ENCODE measurements at regions not wholly inside any gene's neighbourhood (a gene's known extent, or its start where the extent isn't known, plus 50 kb on each side); places are given as distances from the start of the nearest gene placed in this dataset.

DNA sequence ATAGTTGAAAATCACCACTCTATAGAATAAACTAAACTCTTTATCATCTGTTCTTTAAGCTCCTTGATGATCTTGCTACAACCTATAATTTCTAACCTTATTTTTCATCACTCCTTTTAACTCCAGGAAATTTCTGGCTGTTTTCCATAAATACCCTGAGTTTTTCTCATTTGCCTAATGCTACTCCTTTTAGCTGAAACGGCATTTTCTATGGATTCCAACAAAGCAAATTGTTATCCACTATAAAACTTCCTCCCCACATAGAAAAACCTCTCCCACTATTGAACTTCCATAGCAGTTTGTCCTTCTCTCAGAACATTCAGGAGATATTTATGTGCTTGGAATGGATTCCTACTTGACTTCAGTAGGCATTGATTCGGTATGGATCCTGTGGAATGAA lies 122.8 kb downstream of the SLC41A2 start:
- TF ChIP-seq, protein P1, sequence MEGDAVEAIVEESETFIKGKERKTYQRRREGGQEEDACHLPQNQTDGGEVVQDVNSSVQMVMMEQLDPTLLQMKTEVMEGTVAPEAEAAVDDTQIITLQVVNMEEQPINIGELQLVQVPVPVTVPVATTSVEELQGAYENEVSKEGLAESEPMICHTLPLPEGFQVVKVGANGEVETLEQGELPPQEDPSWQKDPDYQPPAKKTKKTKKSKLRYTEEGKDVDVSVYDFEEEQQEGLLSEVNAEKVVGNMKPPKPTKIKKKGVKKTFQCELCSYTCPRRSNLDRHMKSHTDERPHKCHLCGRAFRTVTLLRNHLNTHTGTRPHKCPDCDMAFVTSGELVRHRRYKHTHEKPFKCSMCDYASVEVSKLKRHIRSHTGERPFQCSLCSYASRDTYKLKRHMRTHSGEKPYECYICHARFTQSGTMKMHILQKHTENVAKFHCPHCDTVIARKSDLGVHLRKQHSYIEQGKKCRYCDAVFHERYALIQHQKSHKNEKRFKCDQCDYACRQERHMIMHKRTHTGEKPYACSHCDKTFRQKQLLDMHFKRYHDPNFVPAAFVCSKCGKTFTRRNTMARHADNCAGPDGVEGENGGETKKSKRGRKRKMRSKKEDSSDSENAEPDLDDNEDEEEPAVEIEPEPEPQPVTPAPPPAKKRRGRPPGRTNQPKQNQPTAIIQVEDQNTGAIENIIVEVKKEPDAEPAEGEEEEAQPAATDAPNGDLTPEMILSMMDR (IDR thresholded peaks at IDR 0.05; ENCODE audit: low read depth, low read length): no peak
- no peaks in the 10 kb centered on the region for H3K27me3 ChIP-seq
- H3K36me3 ChIP-seq: no peaks in the 10 kb centered on the region
- H3K4me1 ChIP-seq: no peaks in the 10 kb centered on the region
- H3K9me3 ChIP-seq: no peaks in the 10 kb centered on the region
- no peak for DNase-seq
- H3K4me3 ChIP-seq (ENCODE audit: low read depth, low read length): no peak overlapping the region

DNA sequence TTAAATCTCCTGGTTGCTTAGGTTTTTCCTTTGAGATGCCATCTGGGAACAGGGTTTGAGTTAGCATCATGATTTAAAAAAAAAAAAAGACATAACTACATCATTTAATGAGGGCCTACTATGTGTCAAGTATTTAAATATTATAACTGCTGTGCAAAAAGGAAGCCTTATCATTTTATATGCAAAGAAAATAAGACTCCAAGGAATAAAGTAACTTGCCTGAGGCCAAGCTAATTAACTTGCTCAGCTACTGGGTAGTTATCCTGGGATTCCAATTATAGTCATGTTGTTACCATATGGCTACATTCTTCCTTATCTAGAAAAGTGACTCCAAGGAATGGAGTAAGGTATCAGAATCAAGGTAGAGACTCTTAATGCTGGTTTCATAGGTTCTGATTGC lies 123.5 kb downstream of the SLC41A2 start:
- DNase-seq: no peak
- TF ChIP-seq, protein P1 (IDR thresholded peaks at IDR 0.05; ENCODE audit: low read depth, low read length): no peak
- H3K9me3 ChIP-seq: no peaks in the 10 kb centered on the region
- H3K27me3 ChIP-seq: no peaks in the 10 kb centered on the region
- H3K4me3 ChIP-seq (ENCODE audit: low read depth, low read length): no peak overlapping the region
- H3K36me3 ChIP-seq: no peaks in the 10 kb centered on the region
- H3K4me1 ChIP-seq: no peaks in the 10 kb centered on the region

DNA sequence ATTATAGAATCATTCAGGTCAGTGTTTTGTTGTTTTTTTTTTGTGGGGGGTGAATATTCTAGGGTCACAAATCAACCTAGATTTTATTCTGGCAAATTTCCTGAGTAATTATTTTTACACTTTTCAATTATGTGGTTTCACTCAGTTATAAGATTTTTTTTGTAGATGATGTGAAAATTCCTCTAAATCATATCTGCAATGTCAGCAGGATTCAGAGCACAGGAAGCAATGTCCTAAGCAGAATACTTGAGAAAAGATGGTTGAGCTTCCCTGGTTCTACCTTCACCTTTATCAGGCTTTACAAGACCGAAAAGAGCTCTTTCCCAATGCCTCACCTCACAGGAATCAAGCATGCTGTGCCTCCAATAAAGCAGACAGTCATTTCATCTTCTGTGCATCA lies 124.3 kb downstream of the SLC41A2 start:
- no peak for DNase-seq
- H3K36me3 ChIP-seq: no peaks in the 10 kb centered on the region
- no peaks in the 10 kb centered on the region for H3K4me1 ChIP-seq
- TF ChIP-seq, protein P1 (IDR thresholded peaks at IDR 0.05; ENCODE audit: low read depth, low read length): no peak
- H3K27me3 ChIP-seq: no peaks in the 10 kb centered on the region
- no peaks in the 10 kb centered on the region for H3K9me3 ChIP-seq
- H3K4me3 ChIP-seq (ENCODE audit: low read depth, low read length): no peak overlapping the region

DNA sequence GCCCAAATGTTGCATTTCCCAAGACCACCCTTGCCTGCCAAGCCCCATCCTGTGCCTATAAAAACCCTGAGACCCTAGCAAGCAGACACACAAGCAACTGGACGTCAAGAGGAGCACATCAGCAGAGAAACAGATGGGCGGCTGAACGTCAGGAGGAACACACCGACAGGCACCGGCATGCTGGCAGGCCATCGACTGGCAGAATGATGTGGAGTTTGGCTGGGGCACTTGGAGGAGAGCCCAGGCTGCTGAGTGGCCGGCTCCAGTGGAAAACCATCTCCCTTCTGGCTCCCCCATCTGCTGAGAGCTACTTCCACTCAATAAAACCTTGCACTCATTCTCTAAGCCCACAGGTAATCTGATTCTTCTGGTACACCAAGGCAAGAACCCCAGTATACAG lies 130.1 kb downstream of the SLC41A2 start:
- H3K4me1 ChIP-seq: no peaks in the 10 kb centered on the region
- TF ChIP-seq, protein P1 (IDR thresholded peaks at IDR 0.05; ENCODE audit: low read depth, low read length): no peak
- DNase-seq: no peak
- no peaks in the 10 kb centered on the region for H3K27me3 ChIP-seq
- H3K9me3 ChIP-seq: no peaks in the 10 kb centered on the region; the same call in 1 of the 2 replicates
- H3K4me3 ChIP-seq (ENCODE audit: low read depth, low read length): no peak overlapping the region
- no peaks in the 10 kb centered on the region for H3K36me3 ChIP-seq

DNA sequence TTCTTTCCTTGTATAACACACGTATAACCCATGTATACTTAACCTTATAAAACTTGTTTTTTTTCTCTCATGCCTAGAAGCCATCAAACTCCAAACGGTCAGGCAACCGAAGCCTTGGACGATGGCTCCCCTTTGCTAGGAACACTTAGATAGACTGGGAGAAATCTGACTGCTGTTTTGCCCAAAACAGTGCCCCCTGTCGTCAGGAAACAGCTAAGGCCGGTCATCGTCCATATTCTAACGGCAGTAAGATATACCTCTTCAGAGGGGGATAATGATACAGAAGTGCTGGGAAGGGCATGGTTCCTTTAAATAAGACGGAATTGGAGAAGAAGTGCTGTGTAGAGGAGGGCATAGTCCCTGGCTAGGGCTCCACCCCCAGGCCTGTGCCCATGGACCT lies 130.5 kb downstream of the SLC41A2 start:
- Histone ChIP-seq H3K4me3 (ENCODE audit: low read depth, low read length) (no peak overlapping the region), H3K36me3 (no peaks in the 10 kb centered on the region), H3K9me3 (no peaks in the 10 kb centered on the region; the same call in 1 of the 2 replicates), H3K27me3 (no peaks in the 10 kb centered on the region), H3K4me1 (no peaks in the 10 kb centered on the region)
- no peak for DNase-seq
- TF ChIP-seq, protein P1 (IDR thresholded peaks at IDR 0.05; ENCODE audit: low read depth, low read length): peak; percentile 38

DNA sequence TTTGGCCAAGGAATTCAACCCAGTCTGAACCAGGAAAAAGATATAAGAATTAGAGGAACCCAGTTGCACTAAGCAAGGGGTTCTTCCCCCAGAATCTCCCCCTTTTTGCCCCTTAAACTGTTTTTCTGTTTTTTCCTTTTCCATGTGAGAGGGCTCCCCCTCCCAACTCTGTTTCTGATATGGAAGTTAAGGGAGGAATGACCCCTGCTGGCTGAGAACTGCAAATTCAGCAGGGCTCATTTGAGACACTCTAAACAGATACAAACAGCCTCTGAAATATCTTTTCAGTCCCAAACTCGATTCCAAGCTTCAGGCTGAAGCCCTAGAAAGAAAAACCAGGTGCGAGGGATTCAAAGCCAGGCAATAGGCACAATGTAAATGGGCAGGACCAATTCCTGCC lies 132.7 kb downstream of the SLC41A2 start:
- no peaks in the 10 kb centered on the region for H3K36me3 ChIP-seq
- H3K4me3 ChIP-seq (ENCODE audit: low read depth, low read length): no peak overlapping the region
- H3K9me3 ChIP-seq: no peaks in the 10 kb centered on the region; the same call in 1 of the 2 replicates
- no peaks in the 10 kb centered on the region for H3K4me1 ChIP-seq
- TF ChIP-seq, protein P1 (IDR thresholded peaks at IDR 0.05; ENCODE audit: low read depth, low read length): peak; percentile 52
- peak; percentile 17 for DNase-seq
- H3K27me3 ChIP-seq: no peaks in the 10 kb centered on the region

Data from BE2C (cell line).